Lower leg skin (tissue), 3 donors: ENCODE measurements at regions not wholly inside any gene's neighbourhood (a gene's known extent, or its start where the extent isn't known, plus 50 kb on each side); places are given as distances from the start of the nearest gene placed in this dataset.

ENCODE experiments used
- CTCF ChIP-seq, 3 donors: fragments of 450-650 bp; IDR thresholded peaks; one replicate each; pipeline ENCODE4 v1.5.1; 2016; ENCODE audit warnings: antibody characterized with exemption in 3 of 3, mild to moderate bottlenecking in 3 of 3, moderate library complexity in 2 of 3
- POLR2A ChIP-seq, 2 donors: fragments of 450-650 bp; IDR thresholded peaks; one replicate each; pipeline ENCODE4 v1.6.1; 2016 to 2017; ENCODE audit warnings: antibody characterized with exemption in 2 of 2, mild to moderate bottlenecking in 1 of 2, moderate library complexity in 1 of 2

GRCh38 chr12:94760786-94761185, 110.4 kb upstream of the TMCC3 start:
- TF ChIP-seq CTCF (IDR thresholded peaks at IDR 0.05) = no peak
- TF ChIP-seq POLR2A (IDR thresholded peaks at IDR 0.05) = no peak
